ENCODE measurements at regions not wholly inside any gene's neighbourhood (a gene's known extent, or its start where the extent isn't known, plus 50 kb on each side); places are given as distances from the start of the nearest gene placed in this dataset.

- Histone ChIP-seq H3K27ac (ENCODE audit: low read length) (no peak overlapping the region), H3K4me1 (ENCODE audit: control insufficient read depth, insufficient read depth, low read length) (no peaks in the 10 kb centered on the region), H3K36me3 (ENCODE audit: control insufficient read depth, insufficient read depth, low read length) (no peaks in the 10 kb centered on the region), H3K27me3 (ENCODE audit: control insufficient read depth, insufficient read depth, low read length) (no peaks in the 10 kb centered on the region), H3K9me3 (ENCODE audit: control insufficient read depth, insufficient read depth, low read length) (no peaks in the 10 kb centered on the region), H3K4me3 (ENCODE audit: low read length) (no peak overlapping the region)
- Mint-ChIP-seq H3K4me3 (no peak overlapping the region), H3K36me3 (no peaks in the 10 kb centered on the region), H3K27me3 (ENCODE audit: low read depth in 2 of 2) (no peaks in the 10 kb centered on the region), H3K4me1 (no peaks in the 10 kb centered on the region), H3K27ac (no peak overlapping the region), H3K9me3 (peaks cover 15 to 19% of the 10 kb centered on the region in 2 donors)
- intact Hi-C loops (cut with micrococcal nuclease), result no loop called here
- WGBS (ENCODE audit: insufficient coverage), result 80% methylated on average over 3 of the region's 3 CpGs
- TF ChIP-seq, protein P1, sequence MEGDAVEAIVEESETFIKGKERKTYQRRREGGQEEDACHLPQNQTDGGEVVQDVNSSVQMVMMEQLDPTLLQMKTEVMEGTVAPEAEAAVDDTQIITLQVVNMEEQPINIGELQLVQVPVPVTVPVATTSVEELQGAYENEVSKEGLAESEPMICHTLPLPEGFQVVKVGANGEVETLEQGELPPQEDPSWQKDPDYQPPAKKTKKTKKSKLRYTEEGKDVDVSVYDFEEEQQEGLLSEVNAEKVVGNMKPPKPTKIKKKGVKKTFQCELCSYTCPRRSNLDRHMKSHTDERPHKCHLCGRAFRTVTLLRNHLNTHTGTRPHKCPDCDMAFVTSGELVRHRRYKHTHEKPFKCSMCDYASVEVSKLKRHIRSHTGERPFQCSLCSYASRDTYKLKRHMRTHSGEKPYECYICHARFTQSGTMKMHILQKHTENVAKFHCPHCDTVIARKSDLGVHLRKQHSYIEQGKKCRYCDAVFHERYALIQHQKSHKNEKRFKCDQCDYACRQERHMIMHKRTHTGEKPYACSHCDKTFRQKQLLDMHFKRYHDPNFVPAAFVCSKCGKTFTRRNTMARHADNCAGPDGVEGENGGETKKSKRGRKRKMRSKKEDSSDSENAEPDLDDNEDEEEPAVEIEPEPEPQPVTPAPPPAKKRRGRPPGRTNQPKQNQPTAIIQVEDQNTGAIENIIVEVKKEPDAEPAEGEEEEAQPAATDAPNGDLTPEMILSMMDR (IDR thresholded peaks at IDR 0.05), result no peak
- no peak for DNase-seq
- no peak for ATAC-seq
These were observed 496.7 kb upstream of the PIK3C3 start for GRCh38 chr18:41458376-41458775.

DNA sequence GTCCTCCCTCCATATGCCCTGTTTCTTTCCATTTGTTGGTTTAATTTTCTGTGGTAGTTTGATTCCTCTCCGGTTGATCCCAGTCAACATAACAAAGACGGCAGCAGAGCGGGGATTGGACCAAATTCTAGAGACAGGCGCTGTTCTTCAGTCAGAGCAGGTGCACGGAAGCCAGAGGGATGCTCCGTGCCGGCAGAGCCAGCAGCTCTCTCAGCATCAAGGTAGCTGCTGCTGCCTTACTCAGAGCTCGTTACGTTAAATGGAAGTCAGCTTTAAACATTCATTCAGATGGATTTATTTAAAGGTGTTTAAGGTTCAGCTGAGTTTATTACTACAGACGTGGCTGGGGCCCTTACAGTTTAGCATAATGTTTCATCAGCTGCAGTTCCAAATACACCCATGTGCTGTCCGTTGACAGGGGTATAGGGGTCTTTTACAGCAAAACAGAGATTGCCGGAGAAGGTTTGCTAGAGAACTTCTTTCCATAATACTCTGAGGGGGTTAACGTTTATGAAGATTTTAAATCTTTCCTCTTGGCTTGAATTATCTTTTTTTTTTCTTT, 497.2 kb upstream of the PIK3C3 start:
- intact Hi-C loops (cut with micrococcal nuclease), result no loop called here
- Histone ChIP-seq H3K27me3 (ENCODE audit: control insufficient read depth, insufficient read depth, low read length) (no peaks in the 10 kb centered on the region), H3K36me3 (ENCODE audit: control insufficient read depth, insufficient read depth, low read length) (no peaks in the 10 kb centered on the region), H3K9me3 (ENCODE audit: control insufficient read depth, insufficient read depth, low read length) (no peaks in the 10 kb centered on the region), H3K27ac (ENCODE audit: low read length) (no peak overlapping the region), H3K4me3 (ENCODE audit: low read length) (no peak overlapping the region), H3K4me1 (ENCODE audit: control insufficient read depth, insufficient read depth, low read length) (no peaks in the 10 kb centered on the region)
- DNase-seq, result no peak
- Mint-ChIP-seq H3K9me3 (peaks cover 15 to 22% of the 10 kb centered on the region in 2 donors), H3K27me3 (ENCODE audit: low read depth in 2 of 2) (no peaks in the 10 kb centered on the region), H3K27ac (no peak overlapping the region), H3K4me1 (no peaks in the 10 kb centered on the region), H3K4me3 (no peak overlapping the region), H3K36me3 (no peaks in the 10 kb centered on the region)
- TF ChIP-seq, protein P1 (IDR thresholded peaks at IDR 0.05), result no peak
- 90% methylated on average over 11 of the region's 13 CpGs for WGBS (ENCODE audit: insufficient coverage)
- no peak for ATAC-seq

DNA sequence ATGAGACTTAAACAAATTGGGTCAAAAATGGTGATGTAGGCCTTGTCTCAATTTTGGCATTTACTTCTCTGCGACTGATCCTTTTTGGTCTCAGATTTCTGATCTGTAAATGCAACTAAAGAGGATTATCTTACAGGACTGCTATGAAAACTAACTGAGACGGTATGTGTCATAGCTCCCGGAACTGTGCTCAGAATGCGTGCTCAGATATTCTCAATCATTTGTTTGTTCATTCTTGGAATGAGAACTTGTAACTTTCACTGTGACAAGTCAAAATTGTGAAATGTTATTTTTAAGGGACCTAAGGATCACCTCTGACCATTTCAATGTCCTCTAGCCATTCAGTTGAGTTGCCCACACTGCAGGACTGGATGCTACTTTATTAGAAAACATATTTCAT, 498.2 kb upstream of the PIK3C3 start:
- H3K27me3 Mint-ChIP-seq (ENCODE audit: low read depth in 2 of 2), result no peaks in the 10 kb centered on the region
- intact Hi-C loops (cut with micrococcal nuclease), result no loop called here
- TF ChIP-seq, protein P1 (IDR thresholded peaks at IDR 0.05), result no peak
- H3K4me1 ChIP-seq (ENCODE audit: control insufficient read depth, insufficient read depth, low read length), result no peaks in the 10 kb centered on the region
- ATAC-seq (no peak), DNase-seq (no peak)
- H3K27ac ChIP-seq (ENCODE audit: low read length), result no peak overlapping the region
- peaks cover 15 to 23% of the 10 kb centered on the region in 2 donors for H3K9me3 Mint-ChIP-seq
- no peak overlapping the region for H3K27ac Mint-ChIP-seq
- no peaks in the 10 kb centered on the region for H3K36me3 Mint-ChIP-seq
- H3K36me3 ChIP-seq (ENCODE audit: control insufficient read depth, insufficient read depth, low read length), result no peaks in the 10 kb centered on the region
- H3K9me3 ChIP-seq (ENCODE audit: control insufficient read depth, insufficient read depth, low read length), result no peaks in the 10 kb centered on the region
- H3K4me3 ChIP-seq (ENCODE audit: low read length), result no peak overlapping the region
- H3K27me3 ChIP-seq (ENCODE audit: control insufficient read depth, insufficient read depth, low read length), result no peaks in the 10 kb centered on the region
- H3K4me3 Mint-ChIP-seq, result no peak overlapping the region
- WGBS (ENCODE audit: insufficient coverage), result 92% methylated on average over 4 of the region's 4 CpGs
- no peaks in the 10 kb centered on the region for H3K4me1 Mint-ChIP-seq

DNA sequence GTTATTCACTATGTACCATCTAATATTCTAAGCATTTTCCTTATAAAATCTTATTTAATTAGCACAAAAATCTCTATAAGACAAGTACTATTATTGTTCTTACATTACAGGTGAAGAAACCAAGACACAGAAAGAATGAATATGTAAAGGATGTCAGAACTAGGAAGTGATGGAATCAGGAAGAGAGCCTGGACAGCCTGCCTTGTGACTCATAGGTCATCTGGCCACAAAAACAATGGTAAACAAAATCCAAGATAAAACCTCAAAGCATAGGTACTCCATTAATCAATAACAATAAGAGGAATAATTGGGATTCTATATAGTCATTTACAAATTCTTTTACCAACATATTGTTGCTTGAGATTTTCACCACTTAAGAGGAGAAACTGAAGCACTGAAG, 505.4 kb upstream of the PIK3C3 start:
- Mint-ChIP-seq H3K4me1 (no peaks in the 10 kb centered on the region), H3K36me3 (peaks cover 8% of the 10 kb centered on the region), H3K27me3 (ENCODE audit: low read depth in 2 of 2) (no peaks in the 10 kb centered on the region), H3K27ac (no peak overlapping the region), H3K9me3 (peaks cover 16 to 25% of the 10 kb centered on the region in 2 donors), H3K4me3 (no peak overlapping the region)
- Histone ChIP-seq H3K27me3 (ENCODE audit: control insufficient read depth, insufficient read depth, low read length) (no peaks in the 10 kb centered on the region), H3K36me3 (ENCODE audit: control insufficient read depth, insufficient read depth, low read length) (no peaks in the 10 kb centered on the region), H3K27ac (ENCODE audit: low read length) (no peak overlapping the region), H3K4me3 (ENCODE audit: low read length) (no peak overlapping the region), H3K9me3 (ENCODE audit: control insufficient read depth, insufficient read depth, low read length) (no peaks in the 10 kb centered on the region), H3K4me1 (ENCODE audit: control insufficient read depth, insufficient read depth, low read length) (no peaks in the 10 kb centered on the region)
- TF ChIP-seq, protein P1 (IDR thresholded peaks at IDR 0.05), result no peak
- intact Hi-C loops (cut with micrococcal nuclease), result no loop called here
- no peak for DNase-seq
- ATAC-seq, result no peak
